SK-N-SH (cell line): ENCODE measurements at regions not wholly inside any gene's neighbourhood (a gene's known extent, or its start where the extent isn't known, plus 50 kb on each side); places are given as distances from the start of the nearest gene placed in this dataset.

Experiments
- CTCF ChIA-PET: fragments of 300-600, 350-600 bp; formaldehyde crosslinking; extraction: SDS; loops from one replicate; lab custom pipeline; 2021; lab: Yijun Ruan, JAX
- POLR2A ChIA-PET: fragments of 350-600 bp; sonication (Branson Sonifier 250); formaldehyde crosslinking; extraction: SDS; loops from one replicate; lab custom pipeline; 2020; ENCODE audit warnings: antibody characterized with exemption, inconsistent platforms; lab: Yijun Ruan, JAX
- DNase-seq: peaks from one replicate; pipeline ENCODE4 v3.0.0; 2012
- H2AFZ ChIP-seq: fragments of 200-600 bp; sonication (generic); 2 replicates; pipeline ENCODE4 v1.8.1; 2016; ENCODE audit warnings: antibody characterized with exemption, mild to moderate bottlenecking, low read depth
- H3F3A ChIP-seq: fragments of 200-600 bp; sonication (generic); replicated peaks from 2 replicates; pipeline ENCODE3; 2016; ENCODE audit warnings: antibody characterized with exemption, mild to moderate bottlenecking; ENCODE audit not compliant: insufficient read depth
- H3K27ac ChIP-seq, 2 experiments: fragments of 200-500 bp in 1 of 2; fragments of 200-600 bp in 1 of 2; sonication (Bioruptor generic) in 1 of 2; sonication (generic), shearing (Covaris generic) in 1 of 2; 2 replicates each; pipeline versions ENCODE4 v1.5.1 to v1.6.1; 2014 to 2016; ENCODE audit warnings: low read depth in 2 of 2, inconsistent platforms in 1 of 2, low read length in 1 of 2, mild to moderate bottlenecking in 1 of 2, mixed read lengths in 1 of 2
- H3K27me3 ChIP-seq: fragments of 200-600 bp; sonication (generic), shearing (Covaris generic); 2 replicates; pipeline ENCODE4 v1.6.1; 2016; ENCODE audit warnings: mixed run types; ENCODE audit not compliant: insufficient read depth
- H3K36me3 ChIP-seq, 2 experiments: fragments of 200-500 bp in 1 of 2; fragments of 200-600 bp in 1 of 2; sonication (Bioruptor generic) in 1 of 2; sonication (generic) in 1 of 2; replicated peaks in 1 of 2; 2 replicates each; pipeline versions ENCODE3 to v1.5.1; 2014 to 2016; ENCODE audit warnings: low read length in 1 of 2, mild to moderate bottlenecking in 1 of 2; ENCODE audit not compliant: insufficient read depth in 2 of 2, control insufficient read depth in 1 of 2
- H3K4me1 ChIP-seq, 2 experiments: fragments of 200-500 bp in 1 of 2; fragments of 200-600 bp in 1 of 2; sonication (Bioruptor generic) in 1 of 2; sonication (generic), shearing (Covaris generic) in 1 of 2; 2 replicates each; pipeline versions ENCODE4 v1.5.1 to v1.6.1; 2014 to 2016; ENCODE audit warnings: low read depth in 1 of 2, low read length in 1 of 2, mixed run types in 1 of 2; ENCODE audit not compliant: insufficient read depth in 2 of 2, control insufficient read depth in 1 of 2
- H3K4me2 ChIP-seq: fragments of 200-600 bp; sonication (generic), shearing (Covaris generic); 2 replicates; pipeline ENCODE4 v1.6.1; 2017; ENCODE audit warnings: mixed run types
- H3K4me3 ChIP-seq, 2 experiments: fragments of 200-500 bp in 1 of 2; fragments of 200-600 bp in 1 of 2; sonication (Bioruptor generic) in 1 of 2; sonication (generic), shearing (Covaris generic) in 1 of 2; 2 replicates each; pipeline versions ENCODE4 v1.5.1 to v1.8.1; 2014 to 2016; ENCODE audit warnings: low read depth in 2 of 2, inconsistent platforms in 1 of 2, low read length in 1 of 2, mild to moderate bottlenecking in 1 of 2, mixed read lengths in 1 of 2, moderate library complexity in 1 of 2
- H3K79me2 ChIP-seq: fragments of 200-600 bp; sonication (generic); 2 replicates; pipeline ENCODE4 v1.8.1; 2017; ENCODE audit warnings: mild to moderate bottlenecking; ENCODE audit not compliant: insufficient read depth
- H3K9ac ChIP-seq: fragments of 200-600 bp; sonication (generic); 2 replicates; pipeline ENCODE4 v1.6.1; 2017; ENCODE audit warnings: mixed run types
- H3K9me2 ChIP-seq: fragments of 200-600 bp; sonication (generic); 2 replicates; pipeline ENCODE4 v1.6.1; 2017; ENCODE audit warnings: mixed run types
- H3K9me3 ChIP-seq: fragments of 200-600 bp; sonication (generic); 2 replicates; pipeline ENCODE4 v1.6.1; 2017; ENCODE audit warnings: mixed run types, mild to moderate bottlenecking, moderate library complexity
- H4K20me1 ChIP-seq: fragments of 200-600 bp; sonication (generic); 2 replicates; pipeline ENCODE4 v1.6.1; 2017; ENCODE audit warnings: mild to moderate bottlenecking, mixed run types; ENCODE audit not compliant: insufficient read depth
- CTCF ChIP-seq: fragments of 200-600 bp; sonication (generic); IDR thresholded peaks from 2 replicates; pipeline ENCODE4 v1.6.1; 2017; ENCODE audit warnings: antibody characterized with exemption, mild to moderate bottlenecking, moderate library complexity
- EP300 ChIP-seq, 2 experiments: IDR thresholded peaks; 2 replicates each; pipeline versions ENCODE4 v1.4.0 to v1.6.1; 2012; ENCODE audit warnings: borderline replicate concordance in 1 of 2, low read depth in 1 of 2, low read length in 1 of 2
- EZH2phosphoT487 ChIP-seq: fragments of 200-600 bp; sonication (generic); IDR thresholded peaks from 2 replicates; pipeline ENCODE4 v1.6.1; 2017; ENCODE audit warnings: low read depth, mixed run types, mild to moderate bottlenecking, antibody characterized with exemption, moderate library complexity, borderline replicate concordance
- FOXM1 ChIP-seq: IDR thresholded peaks from 2 replicates; pipeline ENCODE4 v1.4.0; 2012; ENCODE audit warnings: low read depth, mild to moderate bottlenecking
- IRF3 ChIP-seq: fragments of 150-350 bp; IDR thresholded peaks from 2 replicates; pipeline ENCODE4 v1.6.1; 2016; ENCODE audit warnings: mild to moderate bottlenecking, low read depth, low read length
- JUND ChIP-seq: IDR thresholded peaks from 2 replicates; pipeline ENCODE4 v1.4.0; 2012
- MAX ChIP-seq: IDR thresholded peaks from 2 replicates; pipeline ENCODE4 v1.4.0; 2012; ENCODE audit warnings: low read depth
- MEF2A ChIP-seq: IDR thresholded peaks from 2 replicates; pipeline ENCODE4 v1.4.0; 2012; ENCODE audit warnings: low read depth, borderline replicate concordance
- NRF1 ChIP-seq: IDR thresholded peaks from 2 replicates; pipeline ENCODE4 v1.6.1; 2012; ENCODE audit warnings: low read depth, mild to moderate bottlenecking, low read length
- PBX3 ChIP-seq: IDR thresholded peaks from 2 replicates; pipeline ENCODE4; 2012
- RCOR1 ChIP-seq: fragments of 150-350 bp; IDR thresholded peaks from 2 replicates; pipeline ENCODE4 v1.6.1; 2017; ENCODE audit warnings: antibody characterized with exemption, low read length
- REST ChIP-seq: IDR thresholded peaks from 2 replicates; pipeline ENCODE4 v1.6.1; 2012; ENCODE audit warnings: mild to moderate bottlenecking, low read depth, low read length, moderate library complexity
- RXRA ChIP-seq: IDR thresholded peaks from 2 replicates; pipeline ENCODE4 v1.4.0; 2012; ENCODE audit warnings: low read depth, mild to moderate bottlenecking, borderline replicate concordance
- SIN3A ChIP-seq: IDR thresholded peaks from 2 replicates; pipeline ENCODE4 v1.6.1; 2012; ENCODE audit warnings: low read depth, mild to moderate bottlenecking, low read length, moderate library complexity, borderline replicate concordance
- TCF12 ChIP-seq: IDR thresholded peaks from 2 replicates; pipeline ENCODE4 v1.4.0; 2012
- TEAD4 ChIP-seq: IDR thresholded peaks from 2 replicates; pipeline ENCODE4 v1.4.0; 2012; ENCODE audit warnings: mild to moderate bottlenecking, borderline replicate concordance; ENCODE audit not compliant: insufficient read depth
- YY1 ChIP-seq: IDR thresholded peaks from 2 replicates; pipeline ENCODE4 v1.4.0; 2012; ENCODE audit warnings: low read depth, mild to moderate bottlenecking
- ZBTB33 ChIP-seq: IDR thresholded peaks from 2 replicates; pipeline ENCODE4 v1.4.0; 2012; ENCODE audit warnings: low read depth, borderline replicate concordance
- WGBS: methylation state at CpG from one replicate; pipeline ENCODE4 v1.1.6; 2017; ENCODE audit warnings: low lambda C conversion rate; 5-methylcytosine and 5-hydroxymethylcytosine counted together

GRCh38 chr15:62567501-62567900 lies 402.4 kb upstream of the C2CD4B start:
- Histone ChIP-seq H3K79me2 (no peaks in the 10 kb centered on the region), H3K27me3 (no peaks in the 10 kb centered on the region), H3F3A (no peaks in the 10 kb centered on the region), H3K9me2 (no peaks in the 10 kb centered on the region), H3K4me1 (peaks cover 0 to 2% of the 10 kb centered on the region in 2 experiments; a peak in 1 of 4 replicates), H3K4me2 (no peak overlapping the region), H3K9me3 (no peaks in the 10 kb centered on the region), H3K9ac (no peak overlapping the region), H2AFZ (no peak overlapping the region), H3K36me3 (no peaks in the 10 kb centered on the region), H3K27ac (no peak overlapping the region), H3K4me3 (no peak overlapping the region), H4K20me1 (no peaks in the 10 kb centered on the region)
- ChIA-PET POLR2A (no interaction called here), CTCF (no interaction called here)
- WGBS, result over 99% methylated on average over 9 of the region's 9 CpGs
- no peak for DNase-seq
- no peak for TF ChIP-seq RXRA
- TF ChIP-seq TEAD4, result no peak
- TF ChIP-seq MEF2A, result no peak
- no peak for TF ChIP-seq IRF3
- no peak for TF ChIP-seq FOXM1
- TF ChIP-seq RCOR1, result no peak
- TF ChIP-seq TCF12, result no peak
- no peak for TF ChIP-seq EZH2phosphoT487

GRCh38 chr15:62568004-62568403 lies 402.9 kb upstream of the C2CD4B start:
- H3K4me1 ChIP-seq, result peaks cover 0 to 2% of the 10 kb centered on the region in 2 experiments; a peak in 1 of 4 replicates
- no peaks in the 10 kb centered on the region for H3K79me2 ChIP-seq
- H3K27ac ChIP-seq, result no peak overlapping the region
- POLR2A ChIA-PET, result no interaction called here
- no peak overlapping the region for H3K4me2 ChIP-seq
- no peaks in the 10 kb centered on the region for H3K27me3 ChIP-seq
- no peaks in the 10 kb centered on the region for H3K9me3 ChIP-seq
- no peak for DNase-seq
- H3K9me2 ChIP-seq, result no peaks in the 10 kb centered on the region
- no peak overlapping the region for H3K4me3 ChIP-seq
- no peak overlapping the region for H2AFZ ChIP-seq
- H4K20me1 ChIP-seq, result no peaks in the 10 kb centered on the region
- WGBS, result 95% methylated on average over 7 of the region's 7 CpGs
- H3K9ac ChIP-seq, result no peak overlapping the region
- CTCF ChIA-PET, result no interaction called here
- H3K36me3 ChIP-seq, result no peaks in the 10 kb centered on the region
- H3F3A ChIP-seq, result no peaks in the 10 kb centered on the region
- TF ChIP-seq EP300 (IDR thresholded peaks at IDR 0.05; ENCODE audit: borderline replicate concordance in 1 of 2, low read depth in 1 of 2, low read length in 1 of 2) (no peak), TCF12 (no peak), JUND (no peak), ZBTB33 (no peak), CTCF (no peak), SIN3A (no peak), NRF1 (no peak), YY1 (no peak), REST (no peak), EZH2phosphoT487 (no peak), PBX3 (no peak), MAX (no peak)
